HG02943 (cell line): ENCODE measurements at regions not wholly inside any gene's neighbourhood (a gene's known extent, or its start where the extent isn't known, plus 50 kb on each side); places are given as distances from the start of the nearest gene placed in this dataset.
"Not testable (repeated sequence)": the region's sequence is repeated elsewhere in the genome, so short reads cannot be mapped to it uniquely, and the experiment has no call there.

Experiments
- ATAC-seq: cut with Tn5 transposase; IDR thresholded peaks from one replicate; pipeline ENCODE4 v1.9.1; 2021; ENCODE audit warnings: mild to moderate bottlenecking, low read depth, moderate library complexity; ENCODE audit not compliant: unreplicated experiment

- ATAC-seq = no peak
These were observed 697.5 kb upstream of the CELF4 start for GRCh38 chr18:38263066-38263465.

- ATAC-seq = no peak
These were observed 697.1 kb upstream of the CELF4 start for GRCh38 chr18:38262661-38263060.

GRCh38 chr18:38257661-38258060 lies 692.1 kb upstream of the CELF4 start:
- no peak for ATAC-seq

GRCh38 chr18:38256366-38256765 lies 690.8 kb upstream of the CELF4 start:
- no peak for ATAC-seq

- no peak for ATAC-seq
These were observed 685.4 kb upstream of the CELF4 start for GRCh38 chr18:38250971-38251370.

GRCh38 chr18:38244480-38244879 lies 678.9 kb upstream of the CELF4 start:
- no peak for ATAC-seq

GRCh38 chr18:38243291-38243690 lies 677.7 kb upstream of the CELF4 start:
- ATAC-seq = no peak

- ATAC-seq = no peak
These were observed 676.1 kb upstream of the CELF4 start for GRCh38 chr18:38241736-38242135.

- ATAC-seq = no peak
These were observed 675.6 kb upstream of the CELF4 start for GRCh38 chr18:38241216-38241615.

- no peak for ATAC-seq
These were observed 674.0 kb upstream of the CELF4 start for GRCh38 chr18:38239606-38240005.

- ATAC-seq = no peak
These were observed 672.2 kb upstream of the CELF4 start for GRCh38 chr18:38237796-38238195.

GRCh38 chr18:38221476-38222100 lies 656.0 kb upstream of the CELF4 start:
- ATAC-seq = no peak

GRCh38 chr18:38198956-38199355 lies 633.4 kb upstream of the CELF4 start:
- ATAC-seq = no peak

GRCh38 chr18:38198526-38198925 lies 632.9 kb upstream of the CELF4 start:
- no peak for ATAC-seq

GRCh38 chr18:38186491-38186890 lies 620.9 kb upstream of the CELF4 start:
- ATAC-seq = no peak

GRCh38 chr18:38174594-38174993 lies 609.0 kb upstream of the CELF4 start:
- no peak for ATAC-seq

GRCh38 chr18:38174173-38174572 lies 608.6 kb upstream of the CELF4 start:
- ATAC-seq = no peak

- no peak for ATAC-seq
These were observed 605.2 kb upstream of the CELF4 start for GRCh38 chr18:38170845-38171244.

- no peak for ATAC-seq
These were observed 602.0 kb upstream of the CELF4 start for GRCh38 chr18:38167623-38168022.

- ATAC-seq = not testable (repeated sequence)
These were observed 587.5 kb upstream of the CELF4 start for GRCh38 chr18:38153116-38153515.

GRCh38 chr18:38116716-38117115 lies 551.1 kb upstream of the CELF4 start:
- no peak for ATAC-seq

- no peak for ATAC-seq
These were observed 549.6 kb upstream of the CELF4 start for GRCh38 chr18:38115201-38115600.

GRCh38 chr18:38087538-38087937 lies 521.9 kb upstream of the CELF4 start:
- ATAC-seq = no peak
